ENCODE measurements at regions not wholly inside any gene's neighbourhood (a gene's known extent, or its start where the extent isn't known, plus 50 kb on each side); places are given as distances from the start of the nearest gene placed in this dataset.

DNA sequence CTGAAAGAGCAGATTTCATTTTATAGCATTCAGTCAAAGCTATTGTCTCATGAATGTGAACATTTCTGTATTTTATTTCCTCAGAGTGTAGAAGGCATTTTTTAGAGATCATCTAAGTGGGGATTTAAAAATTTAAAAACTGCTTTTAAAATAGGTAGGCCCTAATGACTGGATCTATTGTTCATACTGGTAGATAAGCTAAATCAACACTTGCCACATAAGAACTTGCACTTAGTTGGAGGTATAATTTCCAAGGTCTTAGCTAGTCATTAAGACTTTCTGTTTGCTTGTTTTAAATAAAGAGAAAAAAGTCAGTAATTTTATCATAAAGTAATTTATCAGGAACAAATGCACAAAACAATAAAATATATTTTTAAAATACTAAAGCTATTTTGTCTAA is 75.2 kb upstream of the LMO3 start:
- no peak overlapping the region for H3K4me3 ChIP-seq (ENCODE audit: low read length)
- H3K36me3 ChIP-seq (ENCODE audit: control insufficient read depth, insufficient read depth, low read length, severe bottlenecking): no peaks in the 10 kb centered on the region
- H3K4me1 ChIP-seq (ENCODE audit: control insufficient read depth, insufficient read depth, low read length): no peaks in the 10 kb centered on the region
- H3K9me3 ChIP-seq (ENCODE audit: control insufficient read depth, low read length): no peaks in the 10 kb centered on the region
- H3K9ac ChIP-seq (ENCODE audit: low read length): no peak overlapping the region
- no peaks in the 10 kb centered on the region for H3K27me3 ChIP-seq (replicated peaks; ENCODE audit: control insufficient read depth, insufficient read depth, low read length)
- DNase-seq (ENCODE audit: low read depth): no peak

GRCh38 chr12:16675438-16675837 is 69.5 kb upstream of the LMO3 start:
- DNase-seq (ENCODE audit: low read depth): no peak
- Histone ChIP-seq H3K4me1 (ENCODE audit: control insufficient read depth, insufficient read depth, low read length) (peaks cover 4% of the 10 kb centered on the region), H3K9me3 (ENCODE audit: control insufficient read depth, low read length) (no peaks in the 10 kb centered on the region), H3K9ac (ENCODE audit: low read length) (no peak overlapping the region), H3K4me3 (ENCODE audit: low read length) (no peak overlapping the region), H3K36me3 (ENCODE audit: control insufficient read depth, insufficient read depth, low read length, severe bottlenecking) (no peaks in the 10 kb centered on the region), H3K27me3 (replicated peaks; ENCODE audit: control insufficient read depth, insufficient read depth, low read length) (no peaks in the 10 kb centered on the region)

- no peak for DNase-seq (ENCODE audit: low read depth)
- H3K27me3 ChIP-seq (replicated peaks; ENCODE audit: control insufficient read depth, insufficient read depth, low read length): no peaks in the 10 kb centered on the region
- no peak overlapping the region for H3K4me3 ChIP-seq (ENCODE audit: low read length)
- H3K4me1 ChIP-seq (ENCODE audit: control insufficient read depth, insufficient read depth, low read length): peaks cover 10% of the 10 kb centered on the region
- H3K9me3 ChIP-seq (ENCODE audit: control insufficient read depth, low read length): no peaks in the 10 kb centered on the region
- H3K9ac ChIP-seq (ENCODE audit: low read length): no peak overlapping the region
- H3K36me3 ChIP-seq (ENCODE audit: control insufficient read depth, insufficient read depth, low read length, severe bottlenecking): no peaks in the 10 kb centered on the region
Observed at GRCh38 chr12:16674885-16675284, 68.9 kb upstream of the LMO3 start.

DNA sequence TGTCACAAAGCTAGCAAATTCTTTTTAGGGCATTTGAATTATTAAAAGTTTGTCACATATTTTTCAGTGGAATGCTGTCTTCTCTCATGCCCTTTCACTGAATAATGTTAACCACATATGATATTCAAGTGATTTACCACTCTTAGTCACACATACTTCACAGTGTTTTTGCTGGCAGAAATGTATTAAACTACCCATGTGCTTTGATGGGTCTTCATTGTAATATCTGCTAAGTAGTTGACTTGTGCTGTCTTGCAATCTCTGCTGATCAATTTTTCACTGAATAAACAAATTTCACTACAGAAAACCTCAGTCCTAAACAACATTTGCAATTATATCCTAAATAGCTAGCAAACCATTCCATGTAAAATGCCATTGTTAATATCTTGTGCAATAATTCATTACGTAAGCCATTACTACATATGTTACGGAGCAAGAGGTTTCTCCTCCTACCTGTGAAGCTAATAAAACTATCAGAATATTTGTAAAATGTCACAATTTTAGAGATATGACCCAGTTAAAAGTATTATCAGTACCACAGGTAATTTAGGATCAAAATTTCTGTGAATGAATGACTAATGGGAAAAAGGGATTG is 64.6 kb upstream of the LMO3 start:
- peak overlapping the region; percentile 4 for H3K4me3 ChIP-seq (ENCODE audit: low read length)
- H3K9ac ChIP-seq (ENCODE audit: low read length): no peak overlapping the region
- H3K36me3 ChIP-seq (ENCODE audit: control insufficient read depth, insufficient read depth, low read length, severe bottlenecking): no peaks in the 10 kb centered on the region
- peaks cover 10% of the 10 kb centered on the region for H3K4me1 ChIP-seq (ENCODE audit: control insufficient read depth, insufficient read depth, low read length)
- no peaks in the 10 kb centered on the region for H3K9me3 ChIP-seq (ENCODE audit: control insufficient read depth, low read length)
- no peak for DNase-seq (ENCODE audit: low read depth)
- H3K27me3 ChIP-seq (replicated peaks; ENCODE audit: control insufficient read depth, insufficient read depth, low read length): no peaks in the 10 kb centered on the region

GRCh38 chr12:16669756-16670155 is 63.8 kb upstream of the LMO3 start:
- Histone ChIP-seq H3K4me3 (ENCODE audit: low read length) (no peak overlapping the region), H3K9me3 (ENCODE audit: control insufficient read depth, low read length) (no peaks in the 10 kb centered on the region), H3K9ac (ENCODE audit: low read length) (no peak overlapping the region), H3K36me3 (ENCODE audit: control insufficient read depth, insufficient read depth, low read length, severe bottlenecking) (no peaks in the 10 kb centered on the region), H3K4me1 (ENCODE audit: control insufficient read depth, insufficient read depth, low read length) (peaks cover 10% of the 10 kb centered on the region), H3K27me3 (replicated peaks; ENCODE audit: control insufficient read depth, insufficient read depth, low read length) (no peaks in the 10 kb centered on the region)
- no peak for DNase-seq (ENCODE audit: low read depth)

- Histone ChIP-seq H3K9me3 (ENCODE audit: control insufficient read depth, low read length) (no peaks in the 10 kb centered on the region), H3K36me3 (ENCODE audit: control insufficient read depth, insufficient read depth, low read length, severe bottlenecking) (no peaks in the 10 kb centered on the region), H3K9ac (ENCODE audit: low read length) (no peak overlapping the region), H3K4me3 (ENCODE audit: low read length) (no peak overlapping the region), H3K4me1 (ENCODE audit: control insufficient read depth, insufficient read depth, low read length) (peaks cover 10% of the 10 kb centered on the region), H3K27me3 (replicated peaks; ENCODE audit: control insufficient read depth, insufficient read depth, low read length) (no peaks in the 10 kb centered on the region)
- DNase-seq (ENCODE audit: low read depth): no peak
Observed at GRCh38 chr12:16668198-16668597, 62.2 kb upstream of the LMO3 start.

- Histone ChIP-seq H3K4me1 (ENCODE audit: control insufficient read depth, insufficient read depth, low read length) (no peaks in the 10 kb centered on the region), H3K4me3 (ENCODE audit: low read length) (no peak overlapping the region), H3K27me3 (replicated peaks; ENCODE audit: control insufficient read depth, insufficient read depth, low read length) (no peaks in the 10 kb centered on the region), H3K36me3 (ENCODE audit: control insufficient read depth, insufficient read depth, low read length, severe bottlenecking) (no peaks in the 10 kb centered on the region), H3K9me3 (ENCODE audit: control insufficient read depth, low read length) (peaks cover 22% of the 10 kb centered on the region), H3K9ac (ENCODE audit: low read length) (no peak overlapping the region)
- no peak for DNase-seq (ENCODE audit: low read depth)
Observed at GRCh38 chr12:16658699-16659098, 52.7 kb upstream of the LMO3 start.
